GM23338 (cell line): ENCODE measurements at regions not wholly inside any gene's neighbourhood (a gene's known extent, or its start where the extent isn't known, plus 50 kb on each side); places are given as distances from the start of the nearest gene placed in this dataset.

Experiments
- ATAC-seq: fragments of 200-7000 bp; cut with Tn5 transposase; 3 replicates; pipeline ENCODE4 v1.9.1; 2020
- DNase-seq: peaks from one replicate; pipeline ENCODE4 v3.0.0-alpha.2; 2015; ENCODE audit warnings: low spot score
- H2AFZ ChIP-seq: fragments of 200-600 bp; sonication (generic); 2 replicates; pipeline ENCODE4 v1.8.0; 2016; ENCODE audit warnings: antibody characterized with exemption, mild to moderate bottlenecking, moderate library complexity
- H3F3A ChIP-seq: fragments of 200-600 bp; sonication (generic); replicated peaks from 2 replicates; pipeline ENCODE4 v1.8.0; 2017; ENCODE audit warnings: antibody characterized with exemption, mixed run types, low read depth
- H3K27ac ChIP-seq: fragments of 200-600 bp; sonication (generic); 2 replicates; pipeline ENCODE4 v1.6.1; 2016; ENCODE audit warnings: low read depth
- H3K27me3 ChIP-seq: fragments of 200-600 bp; sonication (generic); 2 replicates; pipeline ENCODE4 v1.8.0; 2016; ENCODE audit warnings: mild to moderate bottlenecking, mixed run types, moderate library complexity; ENCODE audit not compliant: insufficient read depth
- H3K36me3 ChIP-seq: fragments of 200-600 bp; sonication (generic); 2 replicates; pipeline ENCODE4 v1.8.0; 2016; ENCODE audit warnings: mild to moderate bottlenecking; ENCODE audit not compliant: insufficient read depth
- H3K4me1 ChIP-seq: fragments of 200-600 bp; sonication (generic); 2 replicates; pipeline ENCODE4 v1.8.0; 2016; ENCODE audit warnings: mild to moderate bottlenecking, moderate library complexity; ENCODE audit not compliant: insufficient read depth
- H3K4me2 ChIP-seq: fragments of 200-600 bp; sonication (generic); 2 replicates; pipeline ENCODE4 v1.7.1; 2017; ENCODE audit warnings: mixed run types
- H3K4me3 ChIP-seq: fragments of 200-600 bp; sonication (generic); 2 replicates; pipeline ENCODE4 v1.6.1; 2016; ENCODE audit warnings: mixed run types
- H3K79me2 ChIP-seq: fragments of 200-600 bp; sonication (generic); replicated peaks from 2 replicates; pipeline ENCODE4 v1.8.0; 2017; ENCODE audit warnings: mild to moderate bottlenecking; ENCODE audit not compliant: insufficient read depth
- H3K9me2 ChIP-seq: fragments of 200-600 bp; sonication (generic); 2 replicates; pipeline ENCODE4 v1.8.0; 2017; ENCODE audit not compliant: insufficient read depth
- H4K20me1 ChIP-seq: fragments of 200-600 bp; sonication (generic); replicated peaks from 2 replicates; pipeline ENCODE4 v1.8.0; 2017; ENCODE audit warnings: mild to moderate bottlenecking; ENCODE audit not compliant: insufficient read depth
- H3K27ac Mint-ChIP-seq: 2 replicates; pipeline ENCODE4 v1.8.0; 2020; ENCODE audit warnings: inconsistent platforms, mild to moderate bottlenecking, moderate library complexity, mixed read lengths
- H3K27me3 Mint-ChIP-seq: 3 replicates; pipeline ENCODE4 v1.8.0; 2022; ENCODE audit warnings: low read depth, mild to moderate bottlenecking, moderate library complexity, mixed read lengths, inconsistent platforms; ENCODE audit not compliant: insufficient read depth, poor library complexity
- H3K36me3 Mint-ChIP-seq: 3 replicates; pipeline ENCODE4 v1.8.0; 2021; ENCODE audit warnings: low read depth, mild to moderate bottlenecking, inconsistent platforms, moderate library complexity, mixed read lengths
- H3K4me1 Mint-ChIP-seq: 3 replicates; pipeline ENCODE4 v1.8.0; 2020; ENCODE audit warnings: mild to moderate bottlenecking, inconsistent platforms, mixed read lengths
- H3K4me3 Mint-ChIP-seq: 3 replicates; pipeline ENCODE4 v1.8.0; 2021; ENCODE audit warnings: moderate library complexity, mild to moderate bottlenecking, inconsistent platforms, mixed read lengths
- H3K9me3 Mint-ChIP-seq: 3 replicates; pipeline ENCODE4 v1.8.0; 2020; ENCODE audit warnings: moderate library complexity, mild to moderate bottlenecking, inconsistent platforms, mixed read lengths
- CREB1 ChIP-seq: fragments of 250-450 bp; sonication (Bioruptor Pico); IDR thresholded peaks from 2 replicates; pipeline ENCODE4 v1.5.0; 2020; ENCODE audit warnings: low read depth, mild to moderate bottlenecking, moderate library complexity
- CTCF ChIP-seq, 2 experiments: fragments of 200-600 bp in 1 of 2; sonication (generic) in 1 of 2; conservative IDR thresholded peaks; 2 replicates each; pipeline versions ENCODE4 v1.5.1 to v1.6.1; 2016 to 2017; ENCODE audit warnings: antibody characterized with exemption in 2 of 2, low read depth in 2 of 2, mild to moderate bottlenecking in 2 of 2, moderate library complexity in 1 of 2
- ETS1 ChIP-seq: IDR thresholded peaks from 2 replicates; pipeline ENCODE4 v1.6.1; 2016; ENCODE audit warnings: antibody characterized with exemption
- EZH2 ChIP-seq: fragments of 200-600 bp; sonication (generic); IDR thresholded peaks from one replicate; pipeline ENCODE4 v1.8.0; 2017; ENCODE audit warnings: antibody characterized with exemption, mild to moderate bottlenecking, low read depth; ENCODE audit not compliant: unreplicated experiment
- EZH2phosphoT487 ChIP-seq: fragments of 200-600 bp; sonication (generic); IDR thresholded peaks from one replicate; pipeline ENCODE4 v1.8.1; 2018; ENCODE audit warnings: antibody characterized with exemption; ENCODE audit not compliant: unreplicated experiment
- NANOG ChIP-seq: IDR thresholded peaks from 2 replicates; pipeline ENCODE4 v1.6.1; 2016; ENCODE audit warnings: antibody characterized with exemption, borderline replicate concordance
- POLR2AphosphoS5 ChIP-seq: IDR thresholded peaks from 2 replicates; pipeline ENCODE4 v1.6.1; 2016; ENCODE audit warnings: antibody characterized with exemption, low read depth
- STAT1 ChIP-seq: IDR thresholded peaks from one replicate; pipeline ENCODE4 v1.6.1; 2016; ENCODE audit warnings: antibody characterized with exemption; ENCODE audit not compliant: unreplicated experiment
- ZNF114 ChIP-seq: fragments of 250-450 bp; sonication (Bioruptor Pico); IDR thresholded peaks from 2 replicates; pipeline ENCODE4 v1.5.0; 2020; ENCODE audit warnings: mild to moderate bottlenecking, moderate library complexity
- ZNF331 ChIP-seq: fragments of 250-450 bp; sonication (Bioruptor Pico); IDR thresholded peaks from 2 replicates; pipeline ENCODE4 v1.5.0; 2020; ENCODE audit warnings: low read depth, mild to moderate bottlenecking, moderate library complexity
- TF ChIP-seq, protein P1 (sequence below): IDR thresholded peaks from one replicate; pipeline ENCODE4 v1.6.1; 2018; ENCODE audit warnings: antibody characterized with exemption; ENCODE audit not compliant: unreplicated experiment

DNA sequence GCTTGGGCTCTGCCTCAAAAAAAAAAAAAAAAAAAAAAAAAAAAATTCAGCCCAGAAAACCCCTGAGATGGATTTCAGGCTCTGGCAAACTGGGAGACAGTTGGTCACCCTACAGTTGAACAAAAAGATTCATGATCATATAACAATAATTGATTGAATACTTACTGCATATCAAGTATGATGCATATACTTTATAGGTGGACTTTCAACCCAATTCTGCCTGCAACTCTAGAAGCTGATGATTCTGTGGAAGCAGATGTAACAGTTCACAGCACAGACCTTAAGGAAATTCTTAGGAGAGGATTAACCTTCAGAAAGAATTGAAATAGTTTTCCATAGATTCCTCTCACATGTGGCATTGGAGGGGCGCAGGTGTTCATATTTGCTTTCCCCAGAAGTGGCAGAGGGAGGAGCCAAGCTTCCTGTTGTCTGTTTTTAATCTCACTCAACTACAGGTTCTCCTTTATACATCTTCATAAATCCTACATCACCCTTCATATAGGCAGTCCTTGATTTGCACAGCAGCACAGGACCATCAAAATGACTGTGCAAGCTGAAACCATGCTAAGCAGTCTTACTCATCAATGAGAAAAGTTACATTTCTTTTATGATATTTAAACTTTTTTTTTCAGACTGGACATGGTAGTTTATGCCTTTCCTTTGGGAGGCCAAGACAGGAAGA lies 149.4 kb upstream of the KLF3 start:
- H3K27me3 ChIP-seq: no peaks in the 10 kb centered on the region
- H3K4me1 Mint-ChIP-seq: peaks cover 22% of the 10 kb centered on the region
- no peak for TF ChIP-seq CREB1 (CRISPR knock-in tag)
- no peak for TF ChIP-seq EZH2
- no peak for TF ChIP-seq ZNF331
- no peaks in the 10 kb centered on the region for H3K36me3 ChIP-seq
- H3K4me1 ChIP-seq: peaks cover 24% of the 10 kb centered on the region
- no peak overlapping the region for H3K27ac Mint-ChIP-seq
- H3K79me2 ChIP-seq: no peaks in the 10 kb centered on the region
- H3K36me3 Mint-ChIP-seq: no peaks in the 10 kb centered on the region
- no peaks in the 10 kb centered on the region for H3F3A ChIP-seq
- no peaks in the 10 kb centered on the region for H4K20me1 ChIP-seq
- no peak overlapping the region for H3K4me3 ChIP-seq
- H3K4me3 Mint-ChIP-seq: no peak overlapping the region
- ATAC-seq (no peak), DNase-seq (no peak)
- peaks cover 10% of the 10 kb centered on the region; the same call in 1 of the 2 replicates for H3K9me2 ChIP-seq
- H3K4me2 ChIP-seq: no peak overlapping the region
- peaks cover 6% of the 10 kb centered on the region for H3K27me3 Mint-ChIP-seq
- no peaks in the 10 kb centered on the region; the same call in 1 of the 3 replicates for H3K9me3 Mint-ChIP-seq
- H3K27ac ChIP-seq: no peak overlapping the region
- no peak overlapping the region for H2AFZ ChIP-seq

- Histone ChIP-seq H3F3A (no peaks in the 10 kb centered on the region), H3K27ac (no peak overlapping the region), H3K36me3 (no peaks in the 10 kb centered on the region), H3K4me1 (peaks cover 24% of the 10 kb centered on the region), H3K4me3 (no peak overlapping the region), H4K20me1 (no peaks in the 10 kb centered on the region), H2AFZ (no peak overlapping the region), H3K79me2 (no peaks in the 10 kb centered on the region), H3K9me2 (0 out of 2 replicates have a peak, but pooled peaks cover 5% of the 10 kb centered on the region), H3K27me3 (no peaks in the 10 kb centered on the region), H3K4me2 (no peak overlapping the region)
- ATAC-seq: no peak
- H3K36me3 Mint-ChIP-seq: no peaks in the 10 kb centered on the region
- H3K27ac Mint-ChIP-seq: no peak overlapping the region
- no peaks in the 10 kb centered on the region; the same call in 1 of the 3 replicates for H3K9me3 Mint-ChIP-seq
- H3K27me3 Mint-ChIP-seq: no peaks in the 10 kb centered on the region
- peaks cover 22% of the 10 kb centered on the region for H3K4me1 Mint-ChIP-seq
- no peak overlapping the region for H3K4me3 Mint-ChIP-seq
- no peak for DNase-seq
- TF ChIP-seq ZNF331 (no peak), CTCF (conservative IDR thresholded peaks at IDR 0.05; ENCODE audit: low read depth in 2 of 2) (no peak), POLR2AphosphoS5 (no peak), EZH2phosphoT487 (no peak), NANOG (no peak), STAT1 (no peak), ETS1 (no peak), ZNF114 (CRISPR knock-in tag) (no peak)
- TF ChIP-seq, protein P1, sequence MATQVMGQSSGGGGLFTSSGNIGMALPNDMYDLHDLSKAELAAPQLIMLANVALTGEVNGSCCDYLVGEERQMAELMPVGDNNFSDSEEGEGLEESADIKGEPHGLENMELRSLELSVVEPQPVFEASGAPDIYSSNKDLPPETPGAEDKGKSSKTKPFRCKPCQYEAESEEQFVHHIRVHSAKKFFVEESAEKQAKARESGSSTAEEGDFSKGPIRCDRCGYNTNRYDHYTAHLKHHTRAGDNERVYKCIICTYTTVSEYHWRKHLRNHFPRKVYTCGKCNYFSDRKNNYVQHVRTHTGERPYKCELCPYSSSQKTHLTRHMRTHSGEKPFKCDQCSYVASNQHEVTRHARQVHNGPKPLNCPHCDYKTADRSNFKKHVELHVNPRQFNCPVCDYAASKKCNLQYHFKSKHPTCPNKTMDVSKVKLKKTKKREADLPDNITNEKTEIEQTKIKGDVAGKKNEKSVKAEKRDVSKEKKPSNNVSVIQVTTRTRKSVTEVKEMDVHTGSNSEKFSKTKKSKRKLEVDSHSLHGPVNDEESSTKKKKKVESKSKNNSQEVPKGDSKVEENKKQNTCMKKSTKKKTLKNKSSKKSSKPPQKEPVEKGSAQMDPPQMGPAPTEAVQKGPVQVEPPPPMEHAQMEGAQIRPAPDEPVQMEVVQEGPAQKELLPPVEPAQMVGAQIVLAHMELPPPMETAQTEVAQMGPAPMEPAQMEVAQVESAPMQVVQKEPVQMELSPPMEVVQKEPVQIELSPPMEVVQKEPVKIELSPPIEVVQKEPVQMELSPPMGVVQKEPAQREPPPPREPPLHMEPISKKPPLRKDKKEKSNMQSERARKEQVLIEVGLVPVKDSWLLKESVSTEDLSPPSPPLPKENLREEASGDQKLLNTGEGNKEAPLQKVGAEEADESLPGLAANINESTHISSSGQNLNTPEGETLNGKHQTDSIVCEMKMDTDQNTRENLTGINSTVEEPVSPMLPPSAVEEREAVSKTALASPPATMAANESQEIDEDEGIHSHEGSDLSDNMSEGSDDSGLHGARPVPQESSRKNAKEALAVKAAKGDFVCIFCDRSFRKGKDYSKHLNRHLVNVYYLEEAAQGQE: no peak
Measured at GRCh38 chr4:38516190-38516589, 147.8 kb upstream of the KLF3 start.
